Naive thymus-derived CD4-positive, alpha-beta T cell (primary cell): ENCODE measurements at regions not wholly inside any gene's neighbourhood (a gene's known extent, or its start where the extent isn't known, plus 50 kb on each side); places are given as distances from the start of the nearest gene placed in this dataset.

Experiments
- ATAC-seq: fragments of 150-1000 bp; cut with Tn5 transposase; 2 replicates; pipeline ENCODE4 v1.10.0; 2021; ENCODE audit warnings: mild to moderate bottlenecking, moderate library complexity
- CTCF ChIA-PET: fragments of 350-600 bp; sonication (Branson Sonifier 250); formaldehyde crosslinking; loops from one replicate; lab custom pipeline; 2021; ENCODE audit warnings: antibody characterized with exemption; lab: Charles Lee
- POLR2A ChIA-PET: fragments of 350-600 bp; sonication (Branson Sonifier 250); formaldehyde crosslinking; loops from one replicate; lab custom pipeline; 2021; ENCODE audit warnings: antibody characterized with exemption, inconsistent platforms; lab: Charles Lee
- DNase-seq, 9 donors: peaks; one replicate each; pipeline versions ENCODE4 v3.0.0 to v3.0.0-alpha.2; 2020 to 2022; ENCODE audit warnings: mixed read lengths in 1 of 9
- H3K27ac ChIP-seq: one replicate; pipeline ENCODE4 v1.7.0; 2013; ENCODE audit warnings: mild to moderate bottlenecking, low read depth, low read length, moderate library complexity
- H3K27me3 ChIP-seq, 2 donors: one replicate each; pipeline ENCODE4 v1.7.0; 2013; ENCODE audit warnings: low read length in 2 of 2, mild to moderate bottlenecking in 2 of 2, moderate library complexity in 2 of 2; ENCODE audit not compliant: control insufficient read depth in 2 of 2, insufficient read depth in 2 of 2
- H3K36me3 ChIP-seq, 3 experiments: 1 replicate in 2 of 3; 2 replicates in 1 of 3; pipeline ENCODE4 v1.7.0; 2013; ENCODE audit warnings: low read length in 3 of 3, mild to moderate bottlenecking in 3 of 3, moderate library complexity in 1 of 3; ENCODE audit not compliant: insufficient read depth in 3 of 3, control insufficient read depth in 2 of 3
- H3K4me1 ChIP-seq, 2 donors: one replicate each; pipeline ENCODE4 v1.7.0; 2013; ENCODE audit warnings: low read length in 2 of 2, mild to moderate bottlenecking in 2 of 2, moderate library complexity in 1 of 2; ENCODE audit not compliant: control insufficient read depth in 2 of 2, insufficient read depth in 2 of 2
- H3K4me3 ChIP-seq: 2 replicates; pipeline ENCODE4 v1.7.0; 2013; ENCODE audit warnings: mild to moderate bottlenecking, low read length
- H3K9me3 ChIP-seq, 3 experiments: 1 replicate in 2 of 3; 2 replicates in 1 of 3; pipeline ENCODE4 v1.7.0; 2013; ENCODE audit warnings: low read length in 3 of 3; ENCODE audit not compliant: control insufficient read depth in 2 of 3
- H3K27ac Mint-ChIP-seq, 9 donors: one replicate each; pipeline ENCODE4 v1.8.0; 2020 to 2022; ENCODE audit warnings: mixed read lengths in 9 of 9, mild to moderate bottlenecking in 8 of 9, moderate library complexity in 5 of 9, inconsistent platforms in 2 of 9
- H3K27me3 Mint-ChIP-seq, 5 donors: one replicate each; pipeline ENCODE4 v1.8.0; 2021 to 2022; ENCODE audit warnings: mixed read lengths in 5 of 5, mild to moderate bottlenecking in 1 of 5
- H3K36me3 Mint-ChIP-seq, 5 donors: one replicate each; pipeline ENCODE4 v1.8.0; 2020 to 2022; ENCODE audit warnings: mixed read lengths in 5 of 5, mild to moderate bottlenecking in 3 of 5, inconsistent platforms in 1 of 5
- H3K4me1 Mint-ChIP-seq, 7 donors: one replicate each; pipeline ENCODE4 v1.8.0; 2020 to 2022; ENCODE audit warnings: mixed read lengths in 7 of 7, mild to moderate bottlenecking in 3 of 7, inconsistent platforms in 1 of 7
- H3K4me3 Mint-ChIP-seq, 10 donors: one replicate each; pipeline ENCODE4 v1.8.0; 2020 to 2022; ENCODE audit warnings: mild to moderate bottlenecking in 10 of 10, mixed read lengths in 10 of 10, moderate library complexity in 6 of 10, inconsistent platforms in 2 of 10
- H3K9me3 Mint-ChIP-seq, 11 donors: one replicate each; pipeline ENCODE4 v1.8.0; 2020 to 2022; ENCODE audit warnings: mixed read lengths in 11 of 11, mild to moderate bottlenecking in 4 of 11, inconsistent platforms in 1 of 11, moderate library complexity in 1 of 11
- intact Hi-C, 2 donors: fragments of 100-400 bp; cut with micrococcal nuclease; formaldehyde crosslinking; loops; one replicate each; pipeline ENCODE4 v1.15.1; 2023

DNA sequence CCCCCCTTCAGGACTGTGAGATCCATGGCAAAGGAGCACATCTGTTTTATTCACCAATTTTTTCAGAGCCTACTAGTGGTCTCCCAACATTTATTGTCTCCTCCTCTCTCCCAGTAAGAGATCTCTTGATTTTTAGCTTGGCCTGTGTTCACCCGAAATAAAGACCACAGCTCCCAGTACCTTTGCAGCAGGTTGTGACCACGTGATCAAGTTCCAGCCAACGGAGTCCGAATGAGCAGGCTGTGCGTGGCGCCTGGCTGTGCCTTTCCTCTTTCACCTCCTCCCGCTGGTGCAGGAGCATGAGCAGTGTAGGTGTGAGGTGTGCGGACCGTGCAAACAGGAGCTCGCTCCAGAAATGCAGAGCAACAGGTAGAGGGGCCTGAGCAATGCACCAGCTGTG, 143.6 kb upstream of the GLI2 start:
- Mint-ChIP-seq H3K4me1 (no peaks in the 10 kb centered on the region), H3K9me3 (peaks cover 0 to 4% (median 0%) of the 10 kb centered on the region in 11 donors), H3K27me3 (peaks cover 28 to 39% (median 30%) of the 10 kb centered on the region in 5 donors), H3K4me3 (no peak overlapping the region), H3K27ac (no peak overlapping the region), H3K36me3 (no peaks in the 10 kb centered on the region)
- CTCF ChIA-PET = no interaction called here
- Histone ChIP-seq H3K36me3 (no peaks in the 10 kb centered on the region), H3K27me3 (no peaks in the 10 kb centered on the region), H3K9me3 (no peaks in the 10 kb centered on the region), H3K4me3 (no peak overlapping the region), H3K4me1 (no peaks in the 10 kb centered on the region), H3K27ac (no peak overlapping the region)
- ATAC-seq = no peak
- no peak for DNase-seq
- POLR2A ChIA-PET = no interaction called here
- intact Hi-C loops = no loop called here

DNA sequence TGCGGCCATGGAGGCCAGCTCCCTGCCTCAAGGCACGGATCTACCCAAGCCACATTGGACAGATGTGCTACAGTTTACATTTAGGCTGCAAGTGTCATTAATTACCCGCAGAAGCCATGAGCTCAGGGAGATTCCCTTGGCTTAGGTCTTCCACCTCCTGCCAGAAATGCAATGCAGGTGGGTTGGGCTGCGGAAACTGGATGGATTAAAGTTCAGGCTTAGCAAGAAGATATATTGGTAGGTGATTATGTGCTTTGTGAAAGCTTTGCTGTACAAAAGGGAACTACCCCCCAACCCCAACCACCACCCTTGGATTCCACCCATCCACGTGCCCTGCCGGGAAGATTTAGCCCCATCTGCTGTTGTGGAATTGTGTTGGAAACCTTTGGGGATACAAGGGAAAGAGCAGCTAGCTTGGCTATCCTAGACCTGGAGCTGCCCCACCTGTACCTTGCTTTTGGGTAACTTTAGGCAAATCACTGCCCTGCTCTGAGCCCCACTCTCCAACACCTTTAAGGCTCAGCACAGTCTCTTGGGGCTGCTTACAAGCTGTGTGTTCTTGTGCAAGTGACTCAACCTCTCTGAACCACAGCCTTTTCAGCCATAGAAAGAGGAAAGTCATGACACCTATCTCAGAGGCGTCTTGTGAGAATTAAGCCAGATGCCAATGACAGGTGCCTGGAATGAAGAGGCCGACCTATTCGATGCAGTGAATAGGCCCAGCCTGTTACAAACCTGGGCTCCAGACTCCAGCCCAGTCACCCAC, 141.6 kb upstream of the GLI2 start:
- Mint-ChIP-seq H3K4me3 (no peak overlapping the region), H3K27ac (no peak overlapping the region), H3K9me3 (peaks cover 0 to 3% (median 0%) of the 10 kb centered on the region in 11 donors), H3K36me3 (no peaks in the 10 kb centered on the region), H3K4me1 (no peaks in the 10 kb centered on the region), H3K27me3 (peaks cover 14 to 24% (median 15%) of the 10 kb centered on the region in 5 donors)
- intact Hi-C loops = no loop called here
- Histone ChIP-seq H3K36me3 (no peaks in the 10 kb centered on the region), H3K4me1 (no peaks in the 10 kb centered on the region), H3K27ac (no peak overlapping the region), H3K9me3 (no peaks in the 10 kb centered on the region), H3K4me3 (no peak overlapping the region), H3K27me3 (no peaks in the 10 kb centered on the region)
- POLR2A ChIA-PET = no interaction called here
- no peak for DNase-seq
- no peak for ATAC-seq
- CTCF ChIA-PET = no interaction called here

- Histone ChIP-seq H3K4me3 (no peak overlapping the region), H3K27me3 (no peaks in the 10 kb centered on the region), H3K36me3 (no peaks in the 10 kb centered on the region), H3K9me3 (no peaks in the 10 kb centered on the region), H3K4me1 (no peaks in the 10 kb centered on the region), H3K27ac (no peak overlapping the region)
- ChIA-PET POLR2A (no interaction called here), CTCF (no interaction called here)
- H3K9me3 Mint-ChIP-seq = peaks cover 0 to 2% (median 0%) of the 10 kb centered on the region in 11 donors
- no peaks in the 10 kb centered on the region for H3K4me1 Mint-ChIP-seq
- H3K27me3 Mint-ChIP-seq = peaks cover 4 to 19% (median 10%) of the 10 kb centered on the region in 5 donors
- no peaks in the 10 kb centered on the region for H3K36me3 Mint-ChIP-seq
- intact Hi-C loops = no loop called here
- DNase-seq (no peak), ATAC-seq (no peak)
- no peak overlapping the region for H3K4me3 Mint-ChIP-seq
- peak overlapping the region in 1 of 9 donors; percentile 34 for H3K27ac Mint-ChIP-seq
Observed at GRCh38 chr2:120594856-120595685, 140.6 kb upstream of the GLI2 start.

DNA sequence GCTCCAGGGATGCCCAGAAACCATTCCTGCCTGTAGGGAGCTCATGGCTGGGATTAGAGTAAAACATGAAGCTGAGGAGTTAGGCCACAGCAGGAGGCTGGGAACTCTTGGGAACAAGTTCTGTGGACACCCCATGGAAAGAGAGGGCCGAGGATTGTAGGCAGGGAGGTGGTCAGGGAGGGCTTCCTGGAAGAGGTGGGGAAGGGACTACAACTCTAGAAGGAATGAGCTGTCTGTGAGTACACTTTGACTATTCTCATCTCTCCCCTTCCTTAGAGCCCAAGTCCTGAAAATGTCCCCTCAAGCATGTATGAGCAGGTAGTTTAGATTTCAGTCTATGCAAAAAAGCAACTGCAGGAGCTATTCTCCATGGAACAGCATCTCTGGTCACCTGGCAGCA, 139.9 kb upstream of the GLI2 start:
- Histone ChIP-seq H3K9me3 (no peaks in the 10 kb centered on the region), H3K4me1 (no peaks in the 10 kb centered on the region), H3K27me3 (no peaks in the 10 kb centered on the region), H3K4me3 (no peak overlapping the region), H3K36me3 (no peaks in the 10 kb centered on the region), H3K27ac (no peak overlapping the region)
- H3K27ac Mint-ChIP-seq = no peak overlapping the region
- peaks cover 0 to 2% (median 0%) of the 10 kb centered on the region in 11 donors for H3K9me3 Mint-ChIP-seq
- H3K27me3 Mint-ChIP-seq = peaks cover 0 to 14% (median 6%) of the 10 kb centered on the region in 5 donors
- ChIA-PET POLR2A (no interaction called here), CTCF (no interaction called here)
- no peak for ATAC-seq
- H3K4me1 Mint-ChIP-seq = no peaks in the 10 kb centered on the region
- intact Hi-C loops = no loop called here
- H3K36me3 Mint-ChIP-seq = no peaks in the 10 kb centered on the region
- no peak for DNase-seq
- no peak overlapping the region for H3K4me3 Mint-ChIP-seq

- Mint-ChIP-seq H3K4me3 (no peak overlapping the region), H3K4me1 (no peaks in the 10 kb centered on the region), H3K36me3 (no peaks in the 10 kb centered on the region), H3K27me3 (peaks cover 0 to 11% (median 6%) of the 10 kb centered on the region in 5 donors), H3K9me3 (peaks cover 0 to 2% (median 0%) of the 10 kb centered on the region in 11 donors), H3K27ac (no peak overlapping the region)
- no peak for ATAC-seq
- ChIA-PET CTCF (no interaction called here), POLR2A (no interaction called here)
- DNase-seq = no peak
- intact Hi-C loops = no loop called here
- Histone ChIP-seq H3K4me3 (no peak overlapping the region), H3K27ac (no peak overlapping the region), H3K4me1 (no peaks in the 10 kb centered on the region), H3K36me3 (no peaks in the 10 kb centered on the region), H3K9me3 (no peaks in the 10 kb centered on the region), H3K27me3 (no peaks in the 10 kb centered on the region)
Observed at GRCh38 chr2:120596191-120596811, 139.4 kb upstream of the GLI2 start.

DNA sequence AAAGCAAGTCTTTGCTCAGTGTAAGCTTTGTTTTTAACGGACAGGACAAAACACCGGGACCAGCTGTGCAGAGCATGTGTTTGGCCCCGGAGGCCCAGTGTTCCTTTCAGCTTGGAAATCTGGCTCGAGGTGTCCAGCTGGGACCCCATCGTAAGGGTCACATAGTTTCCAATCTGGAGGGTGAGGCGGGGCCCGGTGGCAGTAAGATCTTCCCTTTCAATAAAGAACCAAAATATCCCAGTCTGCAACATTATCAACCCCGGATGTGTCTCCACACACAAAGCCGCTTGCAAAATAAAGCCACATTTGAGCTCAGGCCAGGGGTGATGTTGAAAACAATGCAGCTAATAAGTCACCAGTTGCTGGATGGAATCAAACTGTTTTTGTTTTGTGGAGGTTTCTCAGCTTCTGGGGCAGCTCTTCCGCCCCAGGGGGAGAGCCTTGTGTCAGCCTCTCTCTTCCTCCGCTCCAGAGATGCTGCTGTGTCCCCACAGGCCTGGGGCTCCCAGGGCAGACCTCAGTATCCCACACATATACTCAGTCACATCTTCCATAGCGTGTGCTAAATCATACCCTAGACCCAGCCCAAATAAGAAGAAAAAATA, 138.6 kb upstream of the GLI2 start:
- no peak for ATAC-seq

More for the DNA sequence above, 138.6 kb upstream of the GLI2 start:
- DNase-seq = no peak
- Histone ChIP-seq H3K9me3 (no peaks in the 10 kb centered on the region), H3K27ac (no peak overlapping the region), H3K4me1 (no peaks in the 10 kb centered on the region), H3K4me3 (no peak overlapping the region), H3K36me3 (no peaks in the 10 kb centered on the region), H3K27me3 (no peaks in the 10 kb centered on the region)
- ChIA-PET CTCF (no interaction called here), POLR2A (no interaction called here)
- intact Hi-C loops = no loop called here
- H3K9me3 Mint-ChIP-seq = peaks cover 0 to 2% (median 0%) of the 10 kb centered on the region in 11 donors
- H3K4me1 Mint-ChIP-seq = no peaks in the 10 kb centered on the region
- no peaks in the 10 kb centered on the region for H3K36me3 Mint-ChIP-seq
- peaks cover 0 to 6% (median 4%) of the 10 kb centered on the region in 5 donors for H3K27me3 Mint-ChIP-seq
- H3K27ac Mint-ChIP-seq = no peak overlapping the region
- H3K4me3 Mint-ChIP-seq = no peak overlapping the region
